WTC11 (cell line): ENCODE measurements at regions not wholly inside any gene's neighbourhood (a gene's known extent, or its start where the extent isn't known, plus 50 kb on each side); places are given as distances from the start of the nearest gene placed in this dataset.
"Not testable (repeated sequence)": the region's sequence is repeated elsewhere in the genome, so short reads cannot be mapped to it uniquely, and the experiment has no call there.

ENCODE experiments used
- ATAC-seq: fragments of 200-7000 bp; cut with Tn5 transposase; 2 replicates; pipeline ENCODE4 v1.10.0; 2021; ENCODE audit warnings: mild to moderate bottlenecking, moderate library complexity
- CTCF ChIA-PET: fragments of 300-600 bp; sonication (Branson Sonifier 250); formaldehyde crosslinking; loops from one replicate; lab custom pipeline; 2021; ENCODE audit warnings: antibody characterized with exemption; lab: Charles Lee
- POLR2A ChIA-PET: fragments of 350-600 bp; sonication (Branson Sonifier 250); formaldehyde crosslinking; loops from one replicate; lab custom pipeline; 2021; ENCODE audit warnings: antibody characterized with exemption; lab: Charles Lee
- DNase-seq: peaks from one replicate; pipeline ENCODE4 v3.0.0; 2021; ENCODE audit warnings: low spot score
- H3K27ac Mint-ChIP-seq: 2 replicates; pipeline ENCODE4 v1.8.0; 2021; ENCODE audit warnings: mixed read lengths
- H3K27me3 Mint-ChIP-seq: 2 replicates; pipeline ENCODE4 v1.8.0; 2021; ENCODE audit warnings: low read depth, mild to moderate bottlenecking, moderate library complexity, mixed read lengths
- H3K36me3 Mint-ChIP-seq: 2 replicates; pipeline ENCODE4 v1.8.0; 2021; ENCODE audit warnings: mixed read lengths
- H3K4me1 Mint-ChIP-seq: 2 replicates; pipeline ENCODE4 v1.8.0; 2022; ENCODE audit warnings: mixed read lengths
- H3K4me3 Mint-ChIP-seq: 2 replicates; pipeline ENCODE4 v1.8.0; 2021; ENCODE audit warnings: mild to moderate bottlenecking, moderate library complexity, mixed read lengths
- H3K9me3 Mint-ChIP-seq: 2 replicates; pipeline ENCODE4 v1.8.0; 2021; ENCODE audit warnings: mixed read lengths
- CREB1 ChIP-seq: sonication (generic); formaldehyde crosslinking; IDR thresholded peaks from 2 replicates; pipeline ENCODE4 v1.8.0; 2023; ENCODE audit warnings: mild to moderate bottlenecking, missing genetic modification reagents
- ETV6 ChIP-seq: sonication (generic); formaldehyde crosslinking; IDR thresholded peaks from 2 replicates; pipeline ENCODE4 v1.8.1; 2022; ENCODE audit warnings: mild to moderate bottlenecking, missing genetic modification reagents
- FOXJ3 ChIP-seq: sonication (generic); formaldehyde crosslinking; IDR thresholded peaks from 2 replicates; pipeline ENCODE4 v1.9.0; 2021; ENCODE audit warnings: missing genetic modification reagents, mild to moderate bottlenecking, borderline replicate concordance
- FOXK1 ChIP-seq: sonication (generic); formaldehyde crosslinking; IDR thresholded peaks from 2 replicates; pipeline ENCODE4 v1.8.0; 2022; ENCODE audit warnings: mild to moderate bottlenecking, moderate library complexity, missing genetic modification reagents
- NR2C2 ChIP-seq: sonication (generic); formaldehyde crosslinking; IDR thresholded peaks from 2 replicates; pipeline ENCODE4 v1.8.0; 2022; ENCODE audit warnings: mild to moderate bottlenecking, missing genetic modification reagents
- ZNF416 ChIP-seq: fragments of 250-450 bp; sonication (Bioruptor Pico); IDR thresholded peaks from 2 replicates; pipeline ENCODE4 v1.9.0; 2021; ENCODE audit warnings: mild to moderate bottlenecking, inconsistent platforms
- TF ChIP-seq, protein P1 (sequence below): sonication (generic); formaldehyde crosslinking; IDR thresholded peaks from 2 replicates; pipeline ENCODE4 v1.8.0; 2022; ENCODE audit warnings: mild to moderate bottlenecking, missing genetic modification reagents
- TF ChIP-seq, protein P2 (sequence below): sonication (generic); formaldehyde crosslinking; IDR thresholded peaks from 2 replicates; pipeline ENCODE4 v1.8.0; 2022; ENCODE audit warnings: mild to moderate bottlenecking, missing genetic modification reagents
- TF ChIP-seq, protein P3 (sequence below): sonication (generic); formaldehyde crosslinking; IDR thresholded peaks from 2 replicates; pipeline ENCODE4 v1.8.1; 2023; ENCODE audit warnings: mild to moderate bottlenecking, missing genetic modification reagents
- TF ChIP-seq, protein P4 (sequence below): fragments of 250-450 bp; sonication (Bioruptor Pico); IDR thresholded peaks from 2 replicates; pipeline ENCODE4 v1.9.0; 2021; ENCODE audit warnings: mild to moderate bottlenecking
- TF ChIP-seq, protein P5 (sequence below): sonication (generic); formaldehyde crosslinking; IDR thresholded peaks from 2 replicates; pipeline ENCODE4 v1.8.1; 2022; ENCODE audit warnings: low read depth, missing genetic modification reagents, borderline replicate concordance
- TF ChIP-seq, protein P6 (sequence below): sonication (generic); formaldehyde crosslinking; conservative IDR thresholded peaks from 2 replicates; pipeline ENCODE4 v1.8.1; 2022; ENCODE audit warnings: mild to moderate bottlenecking, missing genetic modification reagents
- TF ChIP-seq, protein P7 (sequence below): sonication (generic); formaldehyde crosslinking; IDR thresholded peaks from 2 replicates; pipeline ENCODE4 v1.8.0; 2022; ENCODE audit warnings: mild to moderate bottlenecking, missing genetic modification reagents
- TF ChIP-seq, protein P8 (sequence below): sonication (generic); formaldehyde crosslinking; IDR thresholded peaks from 2 replicates; pipeline ENCODE4 v1.8.1; 2022; ENCODE audit warnings: low read depth, mild to moderate bottlenecking, moderate library complexity, missing genetic modification reagents, borderline replicate concordance
- TF ChIP-seq, protein P9 (sequence below): sonication (generic); formaldehyde crosslinking; IDR thresholded peaks from 2 replicates; pipeline ENCODE4 v1.8.1; 2023; ENCODE audit warnings: mild to moderate bottlenecking, missing genetic modification reagents, borderline replicate concordance

DNA sequence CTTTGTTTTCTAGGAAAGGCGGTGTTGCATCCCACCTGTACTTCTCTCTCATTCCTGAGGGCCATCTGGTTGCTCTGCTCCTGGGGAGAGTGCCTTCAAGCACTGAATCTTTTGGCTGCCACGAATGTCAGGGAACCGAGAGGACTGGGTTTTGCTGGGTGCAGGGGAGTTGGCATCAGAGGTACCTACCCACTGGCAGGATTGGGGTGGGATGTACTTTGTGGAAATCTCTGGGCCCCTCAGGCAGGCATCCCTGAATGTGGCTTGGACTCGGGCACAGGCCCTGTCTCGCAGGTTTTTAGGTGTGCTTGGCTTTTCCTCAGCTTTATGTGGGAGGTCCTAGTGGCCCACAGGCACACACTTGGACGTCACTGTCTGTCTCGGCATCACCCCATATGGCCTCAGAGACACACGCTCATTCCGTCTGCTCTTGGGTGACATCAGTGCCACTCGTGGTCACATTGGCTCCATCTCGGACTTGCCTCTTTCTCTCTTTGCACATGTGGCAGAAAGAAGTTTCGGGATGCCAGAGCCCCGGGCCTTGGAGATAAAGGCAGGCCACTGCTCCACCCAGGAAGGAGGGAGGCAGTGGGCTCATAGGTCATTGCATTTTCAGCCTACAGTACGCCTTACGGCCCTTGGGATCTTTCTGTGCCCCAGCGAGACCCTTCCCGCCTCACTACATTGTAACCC, 325.6 kb downstream of the ZNF716 start:
- POLR2A ChIA-PET: no interaction called here
- Mint-ChIP-seq H3K4me1 (no peaks in the 10 kb centered on the region), H3K4me3 (no peak overlapping the region), H3K9me3 (peaks cover 62% of the 10 kb centered on the region), H3K27me3 (peaks cover 36% of the 10 kb centered on the region), H3K27ac (no peak overlapping the region), H3K36me3 (peaks cover 79% of the 10 kb centered on the region)
- DNase-seq (no peak), ATAC-seq (no peak)
- TF ChIP-seq, protein P1, sequence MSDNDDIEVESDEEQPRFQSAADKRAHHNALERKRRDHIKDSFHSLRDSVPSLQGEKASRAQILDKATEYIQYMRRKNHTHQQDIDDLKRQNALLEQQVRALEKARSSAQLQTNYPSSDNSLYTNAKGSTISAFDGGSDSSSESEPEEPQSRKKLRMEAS: no peak
- TF ChIP-seq NR2C2 (CRISPR knock-in tag) (no peak), ETV6 (CRISPR knock-in tag) (no peak)
- TF ChIP-seq, protein P2, sequence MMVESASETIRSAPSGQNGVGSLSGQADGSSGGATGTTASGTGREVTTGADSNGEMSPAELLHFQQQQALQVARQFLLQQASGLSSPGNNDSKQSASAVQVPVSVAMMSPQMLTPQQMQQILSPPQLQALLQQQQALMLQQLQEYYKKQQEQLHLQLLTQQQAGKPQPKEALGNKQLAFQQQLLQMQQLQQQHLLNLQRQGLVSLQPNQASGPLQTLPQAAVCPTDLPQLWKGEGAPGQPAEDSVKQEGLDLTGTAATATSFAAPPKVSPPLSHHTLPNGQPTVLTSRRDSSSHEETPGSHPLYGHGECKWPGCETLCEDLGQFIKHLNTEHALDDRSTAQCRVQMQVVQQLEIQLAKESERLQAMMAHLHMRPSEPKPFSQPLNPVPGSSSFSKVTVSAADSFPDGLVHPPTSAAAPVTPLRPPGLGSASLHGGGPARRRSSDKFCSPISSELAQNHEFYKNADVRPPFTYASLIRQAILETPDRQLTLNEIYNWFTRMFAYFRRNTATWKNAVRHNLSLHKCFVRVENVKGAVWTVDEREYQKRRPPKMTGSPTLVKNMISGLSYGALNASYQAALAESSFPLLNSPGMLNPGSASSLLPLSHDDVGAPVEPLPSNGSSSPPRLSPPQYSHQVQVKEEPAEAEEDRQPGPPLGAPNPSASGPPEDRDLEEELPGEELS: no peak
- TF ChIP-seq, protein P3, sequence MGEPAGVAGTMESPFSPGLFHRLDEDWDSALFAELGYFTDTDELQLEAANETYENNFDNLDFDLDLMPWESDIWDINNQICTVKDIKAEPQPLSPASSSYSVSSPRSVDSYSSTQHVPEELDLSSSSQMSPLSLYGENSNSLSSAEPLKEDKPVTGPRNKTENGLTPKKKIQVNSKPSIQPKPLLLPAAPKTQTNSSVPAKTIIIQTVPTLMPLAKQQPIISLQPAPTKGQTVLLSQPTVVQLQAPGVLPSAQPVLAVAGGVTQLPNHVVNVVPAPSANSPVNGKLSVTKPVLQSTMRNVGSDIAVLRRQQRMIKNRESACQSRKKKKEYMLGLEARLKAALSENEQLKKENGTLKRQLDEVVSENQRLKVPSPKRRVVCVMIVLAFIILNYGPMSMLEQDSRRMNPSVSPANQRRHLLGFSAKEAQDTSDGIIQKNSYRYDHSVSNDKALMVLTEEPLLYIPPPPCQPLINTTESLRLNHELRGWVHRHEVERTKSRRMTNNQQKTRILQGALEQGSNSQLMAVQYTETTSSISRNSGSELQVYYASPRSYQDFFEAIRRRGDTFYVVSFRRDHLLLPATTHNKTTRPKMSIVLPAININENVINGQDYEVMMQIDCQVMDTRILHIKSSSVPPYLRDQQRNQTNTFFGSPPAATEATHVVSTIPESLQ (CRISPR knock-in tag): no peak
- TF ChIP-seq, protein P4, sequence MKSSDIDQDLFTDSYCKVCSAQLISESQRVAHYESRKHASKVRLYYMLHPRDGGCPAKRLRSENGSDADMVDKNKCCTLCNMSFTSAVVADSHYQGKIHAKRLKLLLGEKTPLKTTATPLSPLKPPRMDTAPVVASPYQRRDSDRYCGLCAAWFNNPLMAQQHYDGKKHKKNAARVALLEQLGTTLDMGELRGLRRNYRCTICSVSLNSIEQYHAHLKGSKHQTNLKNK (CRISPR knock-in tag): no peak
- CTCF ChIA-PET: no interaction called here

DNA sequence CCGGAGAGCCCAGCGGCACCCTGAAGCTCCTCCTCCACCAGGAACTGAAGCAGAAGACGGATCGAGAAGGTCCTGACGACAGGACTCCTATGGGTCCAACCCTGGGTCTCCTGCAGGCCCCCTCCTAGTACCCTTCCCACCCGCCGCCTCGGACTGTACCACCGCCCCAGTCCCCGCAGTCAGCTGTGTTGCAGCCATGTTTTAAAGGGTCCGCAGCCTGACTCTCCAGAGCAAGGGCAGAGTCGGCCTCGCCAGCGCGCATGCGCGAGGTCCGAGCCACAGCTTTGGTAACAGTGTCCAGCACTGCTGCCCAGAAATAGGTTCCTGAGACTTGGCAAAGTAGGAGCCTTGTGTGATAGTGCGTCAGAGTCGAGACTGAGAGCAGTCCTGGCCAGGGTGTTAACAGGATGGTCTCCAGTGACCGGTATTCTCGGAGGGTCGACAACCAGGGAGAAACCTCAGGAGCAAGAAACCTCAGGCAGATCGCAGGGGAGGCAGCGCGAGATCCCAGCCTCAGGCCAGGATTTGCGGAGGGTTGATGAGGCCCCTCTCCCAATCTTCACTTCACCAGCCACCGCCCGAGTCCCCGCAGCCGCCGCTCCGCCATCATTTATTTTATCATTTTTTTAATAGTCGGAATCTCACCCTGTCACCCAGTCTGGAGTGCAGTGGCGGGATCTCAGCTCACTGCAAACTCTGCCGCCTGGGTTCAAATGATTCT, 326.3 kb downstream of the ZNF716 start:
- CTCF ChIA-PET, H3K27ac Mint-ChIP-seq: not testable (repeated sequence)
- peaks cover 56% of the 10 kb centered on the region for H3K9me3 Mint-ChIP-seq

DNA sequence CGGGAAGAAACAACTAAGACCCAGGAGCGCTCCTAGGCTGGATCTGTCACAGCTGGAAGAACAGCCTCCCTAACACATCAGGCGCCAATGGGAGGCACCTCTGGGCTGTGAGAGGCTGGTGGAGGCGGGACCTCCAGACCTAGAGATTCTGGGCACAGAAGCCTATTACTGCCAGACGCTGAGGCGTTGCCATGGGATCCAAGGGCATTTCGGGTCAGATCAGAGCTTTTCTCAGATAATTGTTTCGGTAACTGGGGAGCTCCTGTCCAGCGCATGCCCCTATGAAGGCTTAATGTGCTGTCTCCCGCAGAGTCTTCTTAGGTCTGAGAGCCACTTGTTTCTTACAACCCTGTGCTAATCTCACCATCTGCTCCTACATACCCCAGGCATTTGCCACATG, 339.2 kb downstream of the ZNF716 start:
- TF ChIP-seq, protein P5, sequence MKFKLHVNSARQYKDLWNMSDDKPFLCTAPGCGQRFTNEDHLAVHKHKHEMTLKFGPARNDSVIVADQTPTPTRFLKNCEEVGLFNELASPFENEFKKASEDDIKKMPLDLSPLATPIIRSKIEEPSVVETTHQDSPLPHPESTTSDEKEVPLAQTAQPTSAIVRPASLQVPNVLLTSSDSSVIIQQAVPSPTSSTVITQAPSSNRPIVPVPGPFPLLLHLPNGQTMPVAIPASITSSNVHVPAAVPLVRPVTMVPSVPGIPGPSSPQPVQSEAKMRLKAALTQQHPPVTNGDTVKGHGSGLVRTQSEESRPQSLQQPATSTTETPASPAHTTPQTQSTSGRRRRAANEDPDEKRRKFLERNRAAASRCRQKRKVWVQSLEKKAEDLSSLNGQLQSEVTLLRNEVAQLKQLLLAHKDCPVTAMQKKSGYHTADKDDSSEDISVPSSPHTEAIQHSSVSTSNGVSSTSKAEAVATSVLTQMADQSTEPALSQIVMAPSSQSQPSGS (CRISPR knock-in tag): no peak
- TF ChIP-seq ETV6 (CRISPR knock-in tag): no peak
- TF ChIP-seq, protein P4 (CRISPR knock-in tag): no peak
- TF ChIP-seq CREB1 (CRISPR knock-in tag): no peak
- TF ChIP-seq, protein P6, sequence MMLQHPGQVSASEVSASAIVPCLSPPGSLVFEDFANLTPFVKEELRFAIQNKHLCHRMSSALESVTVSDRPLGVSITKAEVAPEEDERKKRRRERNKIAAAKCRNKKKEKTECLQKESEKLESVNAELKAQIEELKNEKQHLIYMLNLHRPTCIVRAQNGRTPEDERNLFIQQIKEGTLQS (CRISPR knock-in tag): no peak
- no peak for TF ChIP-seq FOXJ3
- TF ChIP-seq FOXK1: no peak
- TF ChIP-seq, protein P7, sequence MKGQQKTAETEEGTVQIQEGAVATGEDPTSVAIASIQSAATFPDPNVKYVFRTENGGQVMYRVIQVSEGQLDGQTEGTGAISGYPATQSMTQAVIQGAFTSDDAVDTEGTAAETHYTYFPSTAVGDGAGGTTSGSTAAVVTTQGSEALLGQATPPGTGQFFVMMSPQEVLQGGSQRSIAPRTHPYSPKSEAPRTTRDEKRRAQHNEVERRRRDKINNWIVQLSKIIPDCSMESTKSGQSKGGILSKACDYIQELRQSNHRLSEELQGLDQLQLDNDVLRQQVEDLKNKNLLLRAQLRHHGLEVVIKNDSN: no peak
- TF ChIP-seq ZNF416 (CRISPR knock-in tag): no peak
- TF ChIP-seq, protein P8, sequence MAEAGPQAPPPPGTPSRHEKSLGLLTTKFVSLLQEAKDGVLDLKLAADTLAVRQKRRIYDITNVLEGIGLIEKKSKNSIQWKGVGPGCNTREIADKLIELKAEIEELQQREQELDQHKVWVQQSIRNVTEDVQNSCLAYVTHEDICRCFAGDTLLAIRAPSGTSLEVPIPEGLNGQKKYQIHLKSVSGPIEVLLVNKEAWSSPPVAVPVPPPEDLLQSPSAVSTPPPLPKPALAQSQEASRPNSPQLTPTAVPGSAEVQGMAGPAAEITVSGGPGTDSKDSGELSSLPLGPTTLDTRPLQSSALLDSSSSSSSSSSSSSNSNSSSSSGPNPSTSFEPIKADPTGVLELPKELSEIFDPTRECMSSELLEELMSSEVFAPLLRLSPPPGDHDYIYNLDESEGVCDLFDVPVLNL (CRISPR knock-in tag): no peak
- TF ChIP-seq, protein P9, sequence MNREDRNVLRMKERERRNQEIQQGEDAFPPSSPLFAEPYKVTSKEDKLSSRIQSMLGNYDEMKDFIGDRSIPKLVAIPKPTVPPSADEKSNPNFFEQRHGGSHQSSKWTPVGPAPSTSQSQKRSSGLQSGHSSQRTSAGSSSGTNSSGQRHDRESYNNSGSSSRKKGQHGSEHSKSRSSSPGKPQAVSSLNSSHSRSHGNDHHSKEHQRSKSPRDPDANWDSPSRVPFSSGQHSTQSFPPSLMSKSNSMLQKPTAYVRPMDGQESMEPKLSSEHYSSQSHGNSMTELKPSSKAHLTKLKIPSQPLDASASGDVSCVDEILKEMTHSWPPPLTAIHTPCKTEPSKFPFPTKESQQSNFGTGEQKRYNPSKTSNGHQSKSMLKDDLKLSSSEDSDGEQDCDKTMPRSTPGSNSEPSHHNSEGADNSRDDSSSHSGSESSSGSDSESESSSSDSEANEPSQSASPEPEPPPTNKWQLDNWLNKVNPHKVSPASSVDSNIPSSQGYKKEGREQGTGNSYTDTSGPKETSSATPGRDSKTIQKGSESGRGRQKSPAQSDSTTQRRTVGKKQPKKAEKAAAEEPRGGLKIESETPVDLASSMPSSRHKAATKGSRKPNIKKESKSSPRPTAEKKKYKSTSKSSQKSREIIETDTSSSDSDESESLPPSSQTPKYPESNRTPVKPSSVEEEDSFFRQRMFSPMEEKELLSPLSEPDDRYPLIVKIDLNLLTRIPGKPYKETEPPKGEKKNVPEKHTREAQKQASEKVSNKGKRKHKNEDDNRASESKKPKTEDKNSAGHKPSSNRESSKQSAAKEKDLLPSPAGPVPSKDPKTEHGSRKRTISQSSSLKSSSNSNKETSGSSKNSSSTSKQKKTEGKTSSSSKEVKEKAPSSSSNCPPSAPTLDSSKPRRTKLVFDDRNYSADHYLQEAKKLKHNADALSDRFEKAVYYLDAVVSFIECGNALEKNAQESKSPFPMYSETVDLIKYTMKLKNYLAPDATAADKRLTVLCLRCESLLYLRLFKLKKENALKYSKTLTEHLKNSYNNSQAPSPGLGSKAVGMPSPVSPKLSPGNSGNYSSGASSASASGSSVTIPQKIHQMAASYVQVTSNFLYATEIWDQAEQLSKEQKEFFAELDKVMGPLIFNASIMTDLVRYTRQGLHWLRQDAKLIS (CRISPR knock-in tag): no peak
- POLR2A ChIA-PET: no interaction called here
- Mint-ChIP-seq H3K4me1 (no peaks in the 10 kb centered on the region), H3K36me3 (peaks cover 48% of the 10 kb centered on the region), H3K27ac (no peak overlapping the region), H3K9me3 (peaks cover 53% of the 10 kb centered on the region), H3K27me3 (peaks cover 8% of the 10 kb centered on the region), H3K4me3 (no peak overlapping the region)
- CTCF ChIA-PET: no interaction called here
- ATAC-seq (no peak), DNase-seq (no peak)

More for the DNA sequence above, 326.3 kb downstream of the ZNF716 start:
- H3K4me1 Mint-ChIP-seq, H3K4me3 Mint-ChIP-seq, ATAC-seq, POLR2A ChIA-PET, DNase-seq: not testable (repeated sequence)
- Mint-ChIP-seq H3K36me3 (peaks cover 72% of the 10 kb centered on the region), H3K27me3 (peaks cover 30% of the 10 kb centered on the region)
